ENCODE measurements at regions not wholly inside any gene's neighbourhood (a gene's known extent, or its start where the extent isn't known, plus 50 kb on each side); places are given as distances from the start of the nearest gene placed in this dataset.

DNA sequence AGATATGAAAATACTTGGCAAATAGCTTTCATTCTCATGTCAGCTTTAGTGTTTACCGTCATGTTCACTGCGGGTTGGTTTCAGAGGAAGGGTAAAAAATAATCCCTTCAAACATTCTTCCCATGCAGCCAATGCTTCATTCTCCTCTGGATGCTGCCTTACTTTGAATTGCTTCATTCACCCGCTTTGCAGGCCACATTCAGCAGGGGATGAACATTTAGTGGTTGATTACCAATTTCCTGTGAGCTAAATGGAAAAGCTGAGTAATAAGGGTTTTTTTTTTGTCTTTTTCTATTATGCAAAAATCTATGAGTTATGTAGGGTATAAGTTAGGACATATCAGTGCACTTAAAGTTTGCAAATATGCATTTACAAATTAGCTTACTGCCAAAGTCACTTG, 96.3 kb upstream of the MEF2C start:
- BruUV-seq (replicated peaks): no TSS peak
- Histone ChIP-seq H3K9ac (ENCODE audit: low read length) (no peak overlapping the region), H3K27me3 (ENCODE audit: low read length) (no peaks in the 10 kb centered on the region), H3K4me1 (ENCODE audit: insufficient read depth, low read length) (peaks cover 15% of the 10 kb centered on the region), H3K4me2 (ENCODE audit: low read length) (no peak overlapping the region), H3K79me2 (ENCODE audit: low read length) (no peaks in the 10 kb centered on the region), H3K9me3 (ENCODE audit: low read length) (no peaks in the 10 kb centered on the region), H2AFZ (ENCODE audit: low read length) (no peak overlapping the region), H4K20me1 (ENCODE audit: low read length) (no peaks in the 10 kb centered on the region), H3F3A (ENCODE audit: low read length, unreplicated experiment) (no peaks in the 10 kb centered on the region), H3K36me3 (ENCODE audit: low read depth, low read length) (no peaks in the 10 kb centered on the region), H3K27ac (ENCODE audit: low read length) (no peak overlapping the region), H3K4me3 (ENCODE audit: low read length) (no peak overlapping the region), H3K9me2 (replicated peaks; ENCODE audit: low read length) (no peaks in the 10 kb centered on the region)
- ChIA-PET POLR2A (ENCODE audit: unreplicated experiment) (no interaction called here), CTCF (no interaction called here)
- no peak for TF ChIP-seq EZH2 (IDR thresholded peaks at IDR 0.05; ENCODE audit: low read length, unreplicated experiment)
- TF ChIP-seq, protein P1, sequence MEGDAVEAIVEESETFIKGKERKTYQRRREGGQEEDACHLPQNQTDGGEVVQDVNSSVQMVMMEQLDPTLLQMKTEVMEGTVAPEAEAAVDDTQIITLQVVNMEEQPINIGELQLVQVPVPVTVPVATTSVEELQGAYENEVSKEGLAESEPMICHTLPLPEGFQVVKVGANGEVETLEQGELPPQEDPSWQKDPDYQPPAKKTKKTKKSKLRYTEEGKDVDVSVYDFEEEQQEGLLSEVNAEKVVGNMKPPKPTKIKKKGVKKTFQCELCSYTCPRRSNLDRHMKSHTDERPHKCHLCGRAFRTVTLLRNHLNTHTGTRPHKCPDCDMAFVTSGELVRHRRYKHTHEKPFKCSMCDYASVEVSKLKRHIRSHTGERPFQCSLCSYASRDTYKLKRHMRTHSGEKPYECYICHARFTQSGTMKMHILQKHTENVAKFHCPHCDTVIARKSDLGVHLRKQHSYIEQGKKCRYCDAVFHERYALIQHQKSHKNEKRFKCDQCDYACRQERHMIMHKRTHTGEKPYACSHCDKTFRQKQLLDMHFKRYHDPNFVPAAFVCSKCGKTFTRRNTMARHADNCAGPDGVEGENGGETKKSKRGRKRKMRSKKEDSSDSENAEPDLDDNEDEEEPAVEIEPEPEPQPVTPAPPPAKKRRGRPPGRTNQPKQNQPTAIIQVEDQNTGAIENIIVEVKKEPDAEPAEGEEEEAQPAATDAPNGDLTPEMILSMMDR (conservative IDR thresholded peaks at IDR 0.05; ENCODE audit: low read depth, low read length): no peak
- TF ChIP-seq EZH2phosphoT487 (IDR thresholded peaks at IDR 0.05; ENCODE audit: borderline replicate concordance, low read length): no peak
- intact Hi-C loops (cut with micrococcal nuclease): no loop called here
- DNase-seq (peak; percentile 41), ATAC-seq (no peak)

DNA sequence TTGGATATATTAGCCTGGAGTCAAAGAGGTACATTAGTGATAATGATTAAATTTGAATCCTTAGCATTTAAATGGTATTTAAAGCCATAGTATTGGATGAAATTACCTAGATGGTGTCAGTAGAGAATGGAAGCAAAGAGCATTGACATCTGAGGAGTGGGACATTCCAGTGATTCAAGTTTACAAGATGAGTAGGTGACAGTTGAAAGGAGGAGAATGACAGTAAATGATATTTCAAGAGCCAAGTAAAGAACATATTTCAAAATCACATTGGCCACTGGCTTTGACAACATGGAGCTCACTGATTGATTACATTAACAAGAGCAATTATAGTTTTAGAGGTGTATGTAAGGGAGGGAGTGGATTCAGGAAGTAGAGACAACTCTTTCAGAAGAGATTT, 93.9 kb upstream of the MEF2C start:
- H4K20me1 ChIP-seq (ENCODE audit: low read length): no peaks in the 10 kb centered on the region

More for the DNA sequence above, 93.9 kb upstream of the MEF2C start:
- POLR2A ChIA-PET (ENCODE audit: unreplicated experiment): no interaction called here
- TF ChIP-seq, protein P1 (conservative IDR thresholded peaks at IDR 0.05; ENCODE audit: low read depth, low read length): no peak
- no peak for TF ChIP-seq EZH2 (IDR thresholded peaks at IDR 0.05; ENCODE audit: low read length, unreplicated experiment)
- no peak for TF ChIP-seq EZH2phosphoT487 (IDR thresholded peaks at IDR 0.05; ENCODE audit: borderline replicate concordance, low read length)
- peaks cover 15% of the 10 kb centered on the region for H3K4me1 ChIP-seq (ENCODE audit: insufficient read depth, low read length)
- no peak for DNase-seq
- no peaks in the 10 kb centered on the region for H3F3A ChIP-seq (ENCODE audit: low read length, unreplicated experiment)
- no peak overlapping the region for H3K27ac ChIP-seq (ENCODE audit: low read length)
- no peak for ATAC-seq
- no TSS peak for BruUV-seq (replicated peaks)
- CTCF ChIA-PET: no interaction called here
- no peaks in the 10 kb centered on the region for H3K79me2 ChIP-seq (ENCODE audit: low read length)
- H2AFZ ChIP-seq (ENCODE audit: low read length): no peak overlapping the region
- no peak overlapping the region for H3K4me3 ChIP-seq (ENCODE audit: low read length)
- H3K36me3 ChIP-seq (ENCODE audit: low read depth, low read length): no peaks in the 10 kb centered on the region
- H3K27me3 ChIP-seq (ENCODE audit: low read length): no peaks in the 10 kb centered on the region
- H3K9ac ChIP-seq (ENCODE audit: low read length): no peak overlapping the region
- H3K4me2 ChIP-seq (ENCODE audit: low read length): no peak overlapping the region
- H3K9me3 ChIP-seq (ENCODE audit: low read length): no peaks in the 10 kb centered on the region
- intact Hi-C loops (cut with micrococcal nuclease): no loop called here
- no peaks in the 10 kb centered on the region for H3K9me2 ChIP-seq (replicated peaks; ENCODE audit: low read length)

All from PC-3 (cell line).